Heart right ventricle (tissue), 16 donors: ENCODE measurements at regions not wholly inside any gene's neighbourhood (a gene's known extent, or its start where the extent isn't known, plus 50 kb on each side); places are given as distances from the start of the nearest gene placed in this dataset.

Experiments
- ATAC-seq, 8 donors: fragments of 200-7000 bp; cut with Tn5 transposase; one replicate each; pipeline ENCODE4 v1.9.1; 2020; ENCODE audit warnings: mild to moderate bottlenecking in 8 of 8, moderate library complexity in 8 of 8, moderate number of reproducible peaks in 1 of 8
- DNase-seq, 2 donors: peaks; one replicate each; pipeline ENCODE4 v3.0.0-alpha.2; 2020
- H3K27ac ChIP-seq, 10 donors: fragments of 200-600 bp; sonication (generic) in 2 of 10; one replicate each; pipeline versions ENCODE4 v1.5.0 to v1.8.0; 2020 to 2022; ENCODE audit warnings: mild to moderate bottlenecking in 3 of 10
- H3K27me3 ChIP-seq, 7 donors: fragments of 200-600 bp; one replicate each; pipeline ENCODE4 v1.8.0; 2021 to 2022; ENCODE audit warnings: mild to moderate bottlenecking in 2 of 7
- H3K36me3 ChIP-seq, 9 donors: fragments of 200-600 bp; sonication (generic) in 1 of 9; one replicate each; pipeline versions ENCODE4 v1.5.0 to v1.8.0; 2020 to 2022; ENCODE audit warnings: mild to moderate bottlenecking in 2 of 9
- H3K4me1 ChIP-seq, 9 donors: fragments of 200-600 bp; sonication (generic) in 1 of 9; one replicate each; pipeline versions ENCODE4 v1.5.0 to v1.8.0; 2020 to 2022; ENCODE audit warnings: mild to moderate bottlenecking in 4 of 9
- H3K4me3 ChIP-seq, 10 donors: fragments of 200-600 bp; sonication (generic) in 2 of 10; one replicate each; pipeline versions ENCODE4 v1.5.0 to v1.8.0; 2020 to 2022; ENCODE audit warnings: mild to moderate bottlenecking in 7 of 10, moderate library complexity in 2 of 10
- H3K9me3 ChIP-seq, 11 donors: fragments of 200-600 bp in 10 of 11; sonication (generic) in 2 of 11; one replicate each; pipeline versions ENCODE4 v1.5.0 to v1.8.0; 2013 to 2022; ENCODE audit warnings: mild to moderate bottlenecking in 2 of 11, control low read depth in 1 of 11, moderate library complexity in 1 of 11
- WGBS, 2 donors: extraction: QIAGEN DNeasy Blood & Tissue Kit; methylation state at CpG; one replicate each; pipeline ENCODE4 v1.1.7; 2013; ENCODE audit warnings: inconsistent platforms in 1 of 2; 5-methylcytosine and 5-hydroxymethylcytosine counted together
- intact Hi-C, 10 donors: fragments of 100-400 bp; cut with DNase I; formaldehyde crosslinking; loops; one replicate each; pipeline versions ENCODE4 v1.11.1 to v1.14.2; 2022
- TF ChIP-seq, protein P1 (sequence below), 9 donors: fragments of 200-600 bp; sonication (generic) in 2 of 9; IDR thresholded peaks; one replicate each; pipeline versions ENCODE4 v1.5.0 to v1.8.0; 2021 to 2022; ENCODE audit warnings: antibody characterized with exemption in 9 of 9, mild to moderate bottlenecking in 5 of 9, moderate library complexity in 1 of 9
- donor health status: Arrhythmogenic right ventricular cardiomyopathy.
- donor health status: ischemic (EF 13 %, LVEDD 7.1; RV severe dilation, severe dysfunction).
- donor health status: healthy with polysubstance abuse.
- donor health status: DM: no; HTN: yes; CAD: no.
- donor health status: DM: no; HTN: no; CAD: no.
- donor health status: ischemic (EF 25% LVEDD 6.9; RV normal size, moderate dysfunction).
- donor health status: ischemic (EF 25% LVEDD 5.7; RV mildly dilated, moderate dysfunction).
- donor health status: healthy.
- donor health status: DM: yes; HTN: yes; CAD: no.
- donor health status: Ischemic cardiomyopathy.
- donor health status: ischemic (EF 35%, LVEDD 5.7; RV mildly dilated, moderate dysfunction).
- donor health status: nonischemic (EF 11% LVEDD 7.7; RV severe dilation, severe dysfunction).
- donor health status: DM: yes; HTN: yes; CAD: no.
- donor health status: PGD.
- donor health status: ischemic (EF 29% LVEDD 5.4; RV normal size, mild dysfunction).
- donor health status: nonischemic (EF 23%, LVEDD 6.1; RV moderate dilation, normal function).

DNA sequence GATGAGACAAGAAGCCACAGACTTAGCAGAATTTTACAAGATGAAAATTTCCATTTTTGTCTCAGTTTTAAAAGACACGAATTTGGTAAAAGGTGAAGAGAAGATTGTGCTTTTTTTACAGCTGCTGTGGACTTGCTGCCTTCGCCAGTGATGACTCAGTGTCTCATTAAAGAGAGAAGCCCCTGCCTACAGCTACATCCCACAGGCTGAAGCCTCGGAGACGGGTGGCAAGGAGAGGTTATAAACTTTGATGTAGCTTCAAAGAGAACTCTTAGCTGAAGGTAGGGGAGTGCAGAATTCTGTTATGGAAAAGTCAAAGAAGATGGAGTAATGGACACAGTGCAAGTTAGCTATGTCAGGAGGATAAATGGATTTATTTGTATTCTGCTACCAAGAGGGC, 683.4 kb upstream of the ARGLU1 start:
- Histone ChIP-seq H3K4me3 (no peak overlapping the region), H3K36me3 (no peaks in the 10 kb centered on the region), H3K4me1 (no peaks in the 10 kb centered on the region), H3K9me3 (no peaks in the 10 kb centered on the region), H3K27ac (no peak overlapping the region), H3K27me3 (no peaks in the 10 kb centered on the region)
- DNase-seq, result no peak
- TF ChIP-seq, protein P1, sequence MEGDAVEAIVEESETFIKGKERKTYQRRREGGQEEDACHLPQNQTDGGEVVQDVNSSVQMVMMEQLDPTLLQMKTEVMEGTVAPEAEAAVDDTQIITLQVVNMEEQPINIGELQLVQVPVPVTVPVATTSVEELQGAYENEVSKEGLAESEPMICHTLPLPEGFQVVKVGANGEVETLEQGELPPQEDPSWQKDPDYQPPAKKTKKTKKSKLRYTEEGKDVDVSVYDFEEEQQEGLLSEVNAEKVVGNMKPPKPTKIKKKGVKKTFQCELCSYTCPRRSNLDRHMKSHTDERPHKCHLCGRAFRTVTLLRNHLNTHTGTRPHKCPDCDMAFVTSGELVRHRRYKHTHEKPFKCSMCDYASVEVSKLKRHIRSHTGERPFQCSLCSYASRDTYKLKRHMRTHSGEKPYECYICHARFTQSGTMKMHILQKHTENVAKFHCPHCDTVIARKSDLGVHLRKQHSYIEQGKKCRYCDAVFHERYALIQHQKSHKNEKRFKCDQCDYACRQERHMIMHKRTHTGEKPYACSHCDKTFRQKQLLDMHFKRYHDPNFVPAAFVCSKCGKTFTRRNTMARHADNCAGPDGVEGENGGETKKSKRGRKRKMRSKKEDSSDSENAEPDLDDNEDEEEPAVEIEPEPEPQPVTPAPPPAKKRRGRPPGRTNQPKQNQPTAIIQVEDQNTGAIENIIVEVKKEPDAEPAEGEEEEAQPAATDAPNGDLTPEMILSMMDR (IDR thresholded peaks at IDR 0.05), result no peak
- intact Hi-C loops, result no loop called here
- no peak for ATAC-seq
- WGBS, 2 donors, result 81 to 82% methylated on average over 4 of the region's 4 CpGs

DNA sequence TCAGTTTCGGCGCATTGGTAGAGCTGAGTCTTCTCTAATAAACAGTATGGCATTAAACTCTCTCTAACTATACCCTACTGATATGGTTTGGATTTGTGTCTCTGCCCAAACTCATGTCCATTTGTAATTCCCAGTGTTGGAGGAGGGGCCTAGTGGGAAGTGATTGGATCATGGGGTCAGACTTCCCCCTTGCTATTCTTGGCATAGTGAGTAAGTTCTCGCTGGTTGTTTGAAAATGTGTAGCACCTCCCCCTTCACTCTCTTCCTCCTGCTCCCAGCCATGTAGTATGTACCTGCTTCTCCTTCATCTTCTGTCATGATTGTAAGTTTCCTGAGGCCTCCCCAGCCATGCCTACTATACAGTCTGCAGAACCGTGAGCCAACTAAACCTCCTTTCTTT, 682.7 kb upstream of the ARGLU1 start:
- DNase-seq, result no peak
- ATAC-seq, result no peak
- Histone ChIP-seq H3K27me3 (no peaks in the 10 kb centered on the region), H3K36me3 (no peaks in the 10 kb centered on the region), H3K27ac (no peak overlapping the region), H3K9me3 (no peaks in the 10 kb centered on the region), H3K4me1 (no peaks in the 10 kb centered on the region), H3K4me3 (no peak overlapping the region)
- intact Hi-C loops, result no loop called here
- WGBS, 2 donors, result 66 to 67% methylated on average over 4 of the region's 4 CpGs
- TF ChIP-seq, protein P1 (IDR thresholded peaks at IDR 0.05), result no peak

DNA sequence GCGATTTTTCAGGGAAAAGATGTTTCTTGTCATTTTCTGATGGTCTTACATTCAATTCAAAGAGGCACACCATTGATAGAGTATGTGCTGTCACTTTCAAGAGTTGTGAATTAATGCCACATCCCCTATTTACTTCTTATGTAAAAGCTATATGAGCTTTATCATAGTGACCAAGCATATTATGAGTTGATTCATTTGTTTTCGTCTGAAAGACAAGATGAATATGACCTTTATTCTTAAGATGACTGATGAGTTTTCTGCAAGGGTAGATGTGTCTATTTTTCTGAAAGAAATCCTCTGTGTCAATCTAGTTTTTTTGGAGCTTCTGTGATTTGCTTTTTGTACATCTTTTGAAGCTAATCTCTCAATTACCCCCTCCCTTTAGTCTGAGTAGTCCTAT, 676.3 kb upstream of the ARGLU1 start:
- ATAC-seq (no peak), DNase-seq (no peak)
- H3K4me3 ChIP-seq, result no peak overlapping the region
- TF ChIP-seq, protein P1 (IDR thresholded peaks at IDR 0.05), result no peak
- no peaks in the 10 kb centered on the region for H3K27me3 ChIP-seq
- no peak overlapping the region for H3K27ac ChIP-seq
- 84 to 94% methylated on average over 2 of the region's 2 CpGs for WGBS, 2 donors
- H3K4me1 ChIP-seq, result no peaks in the 10 kb centered on the region
- no peaks in the 10 kb centered on the region for H3K9me3 ChIP-seq
- no peaks in the 10 kb centered on the region for H3K36me3 ChIP-seq
- intact Hi-C loops, result no loop called here

DNA sequence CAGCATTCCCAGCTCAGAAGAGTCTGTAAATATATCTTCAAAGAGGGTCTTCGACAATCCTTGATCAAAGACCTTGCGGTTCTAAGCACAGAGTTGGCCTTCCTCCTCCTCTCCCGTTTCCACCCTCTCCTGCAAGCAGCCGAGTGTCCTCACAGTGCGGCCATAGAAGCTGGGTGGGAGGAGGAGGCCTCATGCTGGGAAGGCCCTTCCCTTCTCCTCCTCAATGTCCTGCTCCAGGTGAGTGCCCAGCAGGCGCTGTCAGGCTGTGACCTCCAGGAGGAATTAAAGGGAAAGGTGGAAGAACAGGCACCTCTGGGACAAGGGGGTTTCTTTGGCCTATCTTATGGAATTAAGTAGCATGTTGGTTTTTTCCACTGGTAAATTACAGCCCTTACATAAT, 674.2 kb upstream of the ARGLU1 start:
- TF ChIP-seq, protein P1 (IDR thresholded peaks at IDR 0.05), result no peak
- intact Hi-C loops, result no loop called here
- ATAC-seq, result no peak
- Histone ChIP-seq H3K36me3 (no peaks in the 10 kb centered on the region), H3K4me3 (no peak overlapping the region), H3K4me1 (no peaks in the 10 kb centered on the region), H3K27me3 (no peaks in the 10 kb centered on the region), H3K27ac (no peak overlapping the region), H3K9me3 (no peaks in the 10 kb centered on the region)
- 67 to 76% methylated on average over 6 of the region's 6 CpGs for WGBS, 2 donors
- DNase-seq, result no peak

DNA sequence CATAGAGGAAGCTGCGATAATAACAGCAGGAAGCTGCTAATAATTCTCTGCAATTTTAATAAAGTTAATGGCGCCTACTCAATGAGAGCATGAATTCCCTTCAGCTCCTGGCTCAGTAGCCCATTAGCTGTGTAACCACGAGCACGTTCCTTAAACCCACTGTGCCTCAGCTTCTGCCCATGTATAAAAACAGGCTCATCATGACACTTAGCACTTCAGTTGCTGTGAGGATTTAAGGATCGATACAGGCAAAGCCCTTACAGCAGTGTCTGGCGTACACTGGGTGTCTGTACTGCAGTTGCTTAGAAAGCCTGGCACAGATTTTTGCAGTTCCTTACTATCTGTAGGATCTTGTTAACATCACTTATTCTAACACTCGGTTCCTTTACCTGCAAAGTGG, 673.4 kb upstream of the ARGLU1 start:
- H3K27ac ChIP-seq, result no peak overlapping the region
- 83 to 85% methylated on average over 7 of the region's 7 CpGs for WGBS, 2 donors
- intact Hi-C loops, result no loop called here
- TF ChIP-seq, protein P1 (IDR thresholded peaks at IDR 0.05), result no peak
- ATAC-seq (no peak), DNase-seq (no peak)
- no peak overlapping the region for H3K4me3 ChIP-seq
- no peaks in the 10 kb centered on the region for H3K9me3 ChIP-seq
- no peaks in the 10 kb centered on the region for H3K27me3 ChIP-seq
- no peaks in the 10 kb centered on the region for H3K36me3 ChIP-seq
- H3K4me1 ChIP-seq, result no peaks in the 10 kb centered on the region
